ENCODE measurements at regions not wholly inside any gene's neighbourhood (a gene's known extent, or its start where the extent isn't known, plus 50 kb on each side); places are given as distances from the start of the nearest gene placed in this dataset.

- TF ChIP-seq ZBTB33 (IDR thresholded peaks at IDR 0.05) (no peak), WRNIP1 (IDR thresholded peaks at IDR 0.05; ENCODE audit: borderline replicate concordance, low read depth, low read length) (no peak), HCFC1 (IDR thresholded peaks at IDR 0.05; ENCODE audit: low read length) (no peak)
Measured at GRCh38 chr2:18402831-18403230, 157.6 kb downstream of the RDH14 start (continued).

GRCh38 chr2:18401471-18401870 is 159.0 kb downstream of the RDH14 start:
- intact Hi-C loops (cut with micrococcal nuclease; ENCODE audit: unreplicated experiment) = no loop called here
- ChIA-PET CTCF (interaction anchor here (2.2 kb wide), 1 partner anchor 13 kb away, joined by 8 read pairs; no protein-coding TSS in a partner anchor), SMC1A (ENCODE audit: uncharacterized antibody, unreplicated experiment) (interaction anchor here (0.8 kb wide), 1 partner anchor 16 kb away, joined by 3 read pairs; no protein-coding TSS in a partner anchor), RAD21 (ENCODE audit: unreplicated experiment) (no interaction called here), POLR2A (no interaction called here)
- ATAC-seq (no peak), DNase-seq (ENCODE audit: low read depth, low spot score) (no peak), FAIRE-seq (no peak)
- Histone ChIP-seq H3K4me1 (ENCODE audit: control insufficient read depth, insufficient read depth, low read length) (no peaks in the 10 kb centered on the region), H3K36me3 (ENCODE audit: control insufficient read depth in 2 of 2, insufficient read depth in 2 of 2, low read length in 1 of 2) (no peaks in the 10 kb centered on the region), H3K4me3 (no peak overlapping the region), H3K27me3 (replicated peaks in 1 of 2; ENCODE audit: control insufficient read depth in 2 of 2, insufficient read depth in 2 of 2, low read length in 1 of 2) (no peaks in the 10 kb centered on the region), H3K9ac (ENCODE audit: control insufficient read depth, insufficient read depth, low read length) (no peak overlapping the region), H3K27ac (ENCODE audit: control insufficient read depth, insufficient read depth) (no peak overlapping the region), H4K20me1 (ENCODE audit: control insufficient read depth, insufficient read depth) (no peaks in the 10 kb centered on the region), H2AFZ (ENCODE audit: control insufficient read depth, low read depth, low read length) (no peak overlapping the region), H3K79me2 (ENCODE audit: control insufficient read depth, insufficient read depth, low read length) (no peaks in the 10 kb centered on the region), H3K9me3 (replicated peaks; ENCODE audit: control insufficient read depth, insufficient read depth, low read length) (no peaks in the 10 kb centered on the region), H3K4me2 (ENCODE audit: control insufficient read depth, insufficient read depth) (no peak overlapping the region)
- no TSS peak for BruUV-seq (replicated peaks)
- in situ Hi-C loops (cut with MboI) = no loop called here
- 25% methylated on average over 4 of the region's 4 CpGs for WGBS (ENCODE audit: insufficient coverage, insufficient replicate concordance, low lambda C conversion rate, missing lambda C conversion rate)
- TF ChIP-seq IKZF1 (conservative IDR thresholded peaks at IDR 0.05) = no peak
- TF ChIP-seq USF2 (IDR thresholded peaks at IDR 0.05; ENCODE audit: borderline replicate concordance, low read depth, low read length) = no peak
- TF ChIP-seq SUZ12 (IDR thresholded peaks at IDR 0.05; ENCODE audit: unreplicated experiment) = no peak
- no peak for TF ChIP-seq BHLHE40 (IDR thresholded peaks at IDR 0.05; ENCODE audit: borderline replicate concordance in 1 of 2, low read depth in 2 of 2, low read length in 1 of 2)
- no peak for TF ChIP-seq STAT3 (IDR thresholded peaks at IDR 0.05; ENCODE audit: low read depth, low read length)
- TF ChIP-seq HSF1 (IDR thresholded peaks at IDR 0.05; ENCODE audit: low read depth, low read length) = no peak
- no peak for TF ChIP-seq RELA (IDR thresholded peaks at IDR 0.05; ENCODE audit: borderline replicate concordance, partially characterized antibody)
- TF ChIP-seq HCFC1 (IDR thresholded peaks at IDR 0.05; ENCODE audit: low read length) = no peak
- no peak for TF ChIP-seq SKIL (IDR thresholded peaks at IDR 0.05; ENCODE audit: low read depth, poor library complexity, severe bottlenecking)
- TF ChIP-seq BRCA1 (IDR thresholded peaks at IDR 0.05; ENCODE audit: low read depth, low read length) = no peak
- TF ChIP-seq ZNF622 (IDR thresholded peaks at IDR 0.05) = no peak
